Kidney capillary endothelial cell (primary cell): ENCODE measurements at regions not wholly inside any gene's neighbourhood (a gene's known extent, or its start where the extent isn't known, plus 50 kb on each side); places are given as distances from the start of the nearest gene placed in this dataset.
"Not testable (repeated sequence)": the region's sequence is repeated elsewhere in the genome, so short reads cannot be mapped to it uniquely, and the experiment has no call there.

Experiments used
- DNase-seq: peaks from one replicate; pipeline ENCODE4 v3.0.0-alpha.2; 2018; ENCODE audit warnings: low spot score

GRCh38 chr11:69950621-69951020 lies 127.5 kb upstream of the ANO1 start:
- no peak for DNase-seq

GRCh38 chr11:69951821-69952220 lies 126.3 kb upstream of the ANO1 start:
- DNase-seq = no peak

- not testable (repeated sequence) for DNase-seq
These were observed 125.7 kb upstream of the ANO1 start for GRCh38 chr11:69952229-69952975.

GRCh38 chr11:69953356-69953755 lies 124.8 kb upstream of the ANO1 start:
- DNase-seq = no peak

GRCh38 chr11:69954756-69955155 lies 123.4 kb upstream of the ANO1 start:
- no peak for DNase-seq

GRCh38 chr11:69956669-69957190 lies 121.4 kb upstream of the ANO1 start:
- no peak for DNase-seq

- no peak for DNase-seq
These were observed 120.3 kb upstream of the ANO1 start for GRCh38 chr11:69957849-69958248.

- DNase-seq = no peak
These were observed 119.8 kb upstream of the ANO1 start for GRCh38 chr11:69958308-69958707.

GRCh38 chr11:69959461-69959860 lies 118.7 kb upstream of the ANO1 start:
- no peak for DNase-seq

- DNase-seq = no peak
These were observed 116.4 kb upstream of the ANO1 start for GRCh38 chr11:69961738-69962137.

- DNase-seq = peak; percentile 89
These were observed 116.0 kb upstream of the ANO1 start for GRCh38 chr11:69962152-69962551.

- DNase-seq = no peak
These were observed 114.4 kb upstream of the ANO1 start for GRCh38 chr11:69963533-69964246.

- DNase-seq = no peak
These were observed 113.9 kb upstream of the ANO1 start for GRCh38 chr11:69964247-69964643.

- DNase-seq = no peak
These were observed 112.1 kb upstream of the ANO1 start for GRCh38 chr11:69965821-69966582.

GRCh38 chr11:69966583-69966835 lies 111.6 kb upstream of the ANO1 start:
- DNase-seq = no peak

- no peak for DNase-seq
These were observed 111.1 kb upstream of the ANO1 start for GRCh38 chr11:69966910-69967483.

- no peak for DNase-seq
These were observed 110.6 kb upstream of the ANO1 start for GRCh38 chr11:69967484-69967883.

- no peak for DNase-seq
These were observed 109.4 kb upstream of the ANO1 start for GRCh38 chr11:69968396-69969347.

GRCh38 chr11:69969890-69970784 lies 108.0 kb upstream of the ANO1 start:
- no peak for DNase-seq

- no peak for DNase-seq
These were observed 107.2 kb upstream of the ANO1 start for GRCh38 chr11:69970785-69971535.
